HAP-1 (cell line): ENCODE measurements at regions not wholly inside any gene's neighbourhood (a gene's known extent, or its start where the extent isn't known, plus 50 kb on each side); places are given as distances from the start of the nearest gene placed in this dataset.

Source experiments
- DNase-seq, 2 experiments: peaks; one replicate each; pipeline ENCODE4 v3.0.0-alpha.2; 2016 to 2020; ENCODE audit warnings: low spot score in 2 of 2
- H3K27me3 ChIP-seq: fragments of 250-450 bp; sonication (Bioruptor Pico); 2 replicates; pipeline ENCODE4 v1.5.1; 2020; ENCODE audit warnings: low read depth, mild to moderate bottlenecking, moderate library complexity
- H3K36me3 ChIP-seq: fragments of 250-450 bp; sonication (Bioruptor Pico); replicated peaks from 2 replicates; pipeline ENCODE4 v1.5.1; 2020; ENCODE audit warnings: mild to moderate bottlenecking
- H3K4me1 ChIP-seq: fragments of 250-450 bp; sonication (Bioruptor Pico); 2 replicates; pipeline ENCODE4 v1.5.1; 2020; ENCODE audit warnings: mild to moderate bottlenecking
- H3K4me3 ChIP-seq: fragments of 250-450 bp; sonication (Bioruptor Pico); 2 replicates; pipeline ENCODE4 v1.5.1; 2020; ENCODE audit warnings: mild to moderate bottlenecking, moderate library complexity
- H3K9me3 ChIP-seq: fragments of 250-450 bp; sonication (Bioruptor Pico); 2 replicates; pipeline ENCODE4 v1.5.1; 2020; ENCODE audit warnings: mild to moderate bottlenecking, moderate library complexity
- in situ Hi-C: fragments of 300-500 bp; cut with MboI; formaldehyde crosslinking; loops from 3 replicates; pipeline ENCODE4 v1.14.3; 2020; ENCODE audit warnings: low sequenced_read_pairs, inconsistent platforms, mixed read lengths

DNA sequence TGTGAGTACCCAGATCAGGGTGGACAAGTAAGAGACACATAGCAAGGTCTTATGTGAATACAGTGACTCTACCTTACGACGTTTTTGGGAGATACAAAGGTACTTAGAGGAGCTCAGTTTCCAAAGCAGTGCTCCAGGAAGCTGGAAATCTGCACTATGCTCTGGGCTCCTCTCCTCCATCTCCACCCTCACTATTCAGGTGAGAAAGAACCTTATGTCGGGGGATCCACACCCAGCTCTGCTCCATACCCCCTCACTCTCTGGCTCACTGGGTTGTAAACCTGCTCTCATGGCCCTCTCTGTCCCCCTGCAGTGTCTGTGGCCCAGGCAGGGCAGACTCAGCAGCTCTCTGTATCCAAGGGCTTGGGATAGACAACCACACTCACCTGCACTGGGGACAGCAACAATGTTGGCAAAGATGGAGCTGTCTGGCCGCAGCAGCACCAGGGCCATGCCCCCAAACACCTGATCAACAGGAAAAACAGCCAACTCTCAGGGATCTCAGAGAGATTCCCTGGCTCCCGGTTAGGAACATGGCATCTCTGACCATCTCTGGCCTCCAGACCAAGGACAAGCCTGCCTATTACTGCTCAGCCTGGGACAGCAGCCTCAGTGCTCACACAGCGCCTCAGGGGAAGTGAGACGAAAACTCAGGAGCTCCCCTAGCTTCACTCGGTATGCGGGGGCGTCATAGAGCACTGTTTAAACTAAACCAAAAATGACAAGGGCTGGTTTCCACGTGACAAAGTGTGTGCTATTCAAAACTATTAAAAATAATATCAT, 60.9 kb upstream of the TOP3B start:
- Histone ChIP-seq H3K27me3 (peaks cover 10% of the 10 kb centered on the region), H3K9me3 (no peaks in the 10 kb centered on the region), H3K4me1 (no peaks in the 10 kb centered on the region), H3K36me3 (no peaks in the 10 kb centered on the region), H3K4me3 (no peak overlapping the region)
- DNase-seq = no peak
- in situ Hi-C loops = no loop called here

DNA sequence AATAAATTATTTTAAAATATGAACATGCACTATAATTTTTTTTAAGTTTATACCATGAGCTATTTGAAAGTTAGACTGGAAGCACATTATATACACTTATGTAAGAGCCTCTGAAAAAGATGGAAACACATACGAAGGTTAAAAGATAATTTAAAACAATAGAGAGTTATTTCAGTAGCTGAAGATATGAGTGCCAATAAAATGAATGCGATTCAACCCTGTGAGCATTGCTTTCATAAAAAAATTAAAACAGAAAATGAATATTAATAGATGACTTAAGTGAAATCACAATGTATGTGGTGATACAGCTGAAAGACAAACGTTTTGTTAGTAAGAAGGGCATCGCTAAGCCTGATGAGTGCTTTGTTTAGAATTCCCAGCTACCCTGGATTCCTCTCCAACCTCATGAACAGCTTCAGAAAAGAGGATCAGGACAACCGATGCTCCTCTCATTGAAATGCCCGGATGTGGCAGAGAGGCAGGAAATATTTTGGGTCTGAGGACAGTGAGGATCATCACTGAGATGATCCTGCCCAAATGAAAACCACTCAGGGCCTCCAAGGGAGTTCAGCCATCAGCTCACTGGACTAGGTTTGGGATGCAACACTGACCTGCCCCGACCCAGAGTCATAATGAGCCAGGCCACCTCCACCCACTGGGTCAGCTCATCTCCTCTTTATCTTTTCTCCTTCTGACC, 60.2 kb upstream of the TOP3B start:
- in situ Hi-C loops = no loop called here
- H3K4me1 ChIP-seq = 0 out of 2 replicates have a peak, but pooled peaks cover 2% of the 10 kb centered on the region

DNA sequence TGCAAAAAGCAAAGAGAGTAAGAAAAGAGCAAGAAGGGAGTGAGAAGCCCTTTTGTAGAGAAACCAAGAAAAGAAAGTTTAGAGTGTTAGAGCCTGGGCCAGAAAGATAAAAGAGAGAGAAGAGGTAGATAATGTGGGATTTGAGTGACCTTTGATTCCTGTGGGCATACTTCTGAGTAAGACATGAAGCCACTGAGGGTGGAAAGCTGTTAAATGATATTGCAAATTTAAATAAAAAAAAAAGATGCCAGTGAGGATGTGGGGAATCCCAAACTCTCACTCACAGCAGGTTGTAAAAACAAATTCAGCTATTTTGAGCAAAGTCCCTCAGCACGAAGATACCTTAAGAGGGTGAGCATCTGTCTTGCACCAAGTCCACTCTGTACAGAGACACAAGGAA, 59.4 kb upstream of the TOP3B start:
- DNase-seq = no peak
- in situ Hi-C loops = no loop called here
- Histone ChIP-seq H3K27me3 (peaks cover 8% of the 10 kb centered on the region), H3K9me3 (no peaks in the 10 kb centered on the region), H3K4me1 (peaks cover 7% of the 10 kb centered on the region; the same call in 1 of the 2 replicates), H3K4me3 (no peak overlapping the region), H3K36me3 (no peaks in the 10 kb centered on the region)

More for the DNA sequence above, 60.2 kb upstream of the TOP3B start:
- DNase-seq = no peak
- Histone ChIP-seq H3K27me3 (peaks cover 8% of the 10 kb centered on the region), H3K36me3 (no peaks in the 10 kb centered on the region), H3K9me3 (no peaks in the 10 kb centered on the region), H3K4me3 (no peak overlapping the region)

DNA sequence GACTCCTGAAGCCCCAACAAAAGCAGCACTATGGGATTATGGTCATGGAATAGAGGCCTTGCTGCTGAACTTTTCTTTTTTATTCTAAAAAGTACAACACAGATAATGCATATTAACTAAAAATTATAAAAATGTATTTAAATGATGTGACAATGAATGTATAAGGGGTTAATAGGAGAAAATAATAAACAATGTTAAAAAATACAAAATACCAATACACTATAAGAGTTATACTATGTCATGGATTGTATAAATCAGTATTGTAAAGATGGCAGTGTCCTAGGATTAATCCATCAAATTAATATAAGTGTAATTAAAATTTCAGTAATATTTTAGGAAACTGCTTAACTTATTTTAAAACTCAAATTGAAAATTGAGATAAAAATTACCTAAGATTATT, 58.3 kb upstream of the TOP3B start:
- Histone ChIP-seq H3K4me3 (no peak overlapping the region), H3K36me3 (no peaks in the 10 kb centered on the region), H3K9me3 (no peaks in the 10 kb centered on the region), H3K27me3 (peaks cover 6% of the 10 kb centered on the region), H3K4me1 (peaks cover 7% of the 10 kb centered on the region; the same call in 1 of the 2 replicates)
- in situ Hi-C loops = no loop called here
- DNase-seq = no peak

DNA sequence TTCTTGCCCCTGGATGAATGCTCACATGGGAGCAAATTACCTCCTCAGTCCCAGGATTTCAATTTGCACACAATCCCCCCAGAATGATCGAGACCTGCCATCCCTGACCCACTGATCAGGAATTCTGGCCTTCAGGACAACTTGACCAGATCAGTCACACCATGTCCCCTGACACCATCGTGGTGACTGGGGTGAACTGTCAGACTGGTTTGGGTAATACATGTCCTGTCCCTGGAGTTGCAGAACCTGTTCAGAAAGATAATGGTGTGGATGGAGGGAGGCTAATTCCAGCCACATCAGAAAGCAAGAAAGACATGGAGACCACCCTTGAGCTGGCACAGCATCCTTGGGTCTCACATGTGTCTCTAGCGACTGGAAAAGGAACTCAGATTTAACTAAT, 57.9 kb upstream of the TOP3B start:
- Histone ChIP-seq H3K4me1 (peaks cover 7% of the 10 kb centered on the region; the same call in 1 of the 2 replicates), H3K4me3 (no peak overlapping the region), H3K36me3 (no peaks in the 10 kb centered on the region), H3K9me3 (no peaks in the 10 kb centered on the region), H3K27me3 (peaks cover 2% of the 10 kb centered on the region)
- in situ Hi-C loops = no loop called here
- no peak for DNase-seq

GRCh38 chr22:22039286-22040074, 56.9 kb upstream of the TOP3B start:
- Histone ChIP-seq H3K9me3 (no peaks in the 10 kb centered on the region), H3K27me3 (no peaks in the 10 kb centered on the region; the same call in 1 of the 2 replicates), H3K4me1 (peaks cover 7% of the 10 kb centered on the region; the same call in 1 of the 2 replicates), H3K36me3 (no peaks in the 10 kb centered on the region), H3K4me3 (no peak overlapping the region)
- in situ Hi-C loops = no loop called here
- DNase-seq = no peak

GRCh38 chr22:22038178-22038880, 55.7 kb upstream of the TOP3B start:
- in situ Hi-C loops = no loop called here
- Histone ChIP-seq H3K4me3 (no peak overlapping the region), H3K36me3 (no peaks in the 10 kb centered on the region), H3K27me3 (no peaks in the 10 kb centered on the region; the same call in 1 of the 2 replicates), H3K4me1 (peaks cover 7% of the 10 kb centered on the region; the same call in 1 of the 2 replicates), H3K9me3 (no peaks in the 10 kb centered on the region)
- no peak for DNase-seq

DNA sequence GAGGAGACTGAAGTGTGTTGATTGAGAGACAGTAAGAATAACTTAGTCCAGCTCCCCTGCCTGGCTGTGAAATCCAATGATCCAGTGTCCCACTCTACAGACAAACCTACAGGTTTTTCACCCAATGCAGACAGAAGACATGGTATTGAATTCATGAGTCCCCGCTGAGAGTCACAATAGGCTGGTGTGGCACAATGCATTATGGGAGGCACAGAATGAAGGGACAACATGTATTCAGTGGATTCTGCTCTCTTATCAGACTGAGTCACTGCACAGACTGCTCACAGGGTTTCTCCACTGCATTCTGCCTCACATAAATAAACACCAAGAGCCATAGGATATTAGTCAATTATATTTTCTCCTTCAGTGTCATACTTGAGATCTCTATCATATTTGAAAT, 55.2 kb upstream of the TOP3B start:
- in situ Hi-C loops = no loop called here
- DNase-seq = no peak
- Histone ChIP-seq H3K4me1 (peaks cover 7% of the 10 kb centered on the region; the same call in 1 of the 2 replicates), H3K9me3 (no peaks in the 10 kb centered on the region), H3K27me3 (no peaks in the 10 kb centered on the region), H3K4me3 (no peak overlapping the region), H3K36me3 (no peaks in the 10 kb centered on the region)

DNA sequence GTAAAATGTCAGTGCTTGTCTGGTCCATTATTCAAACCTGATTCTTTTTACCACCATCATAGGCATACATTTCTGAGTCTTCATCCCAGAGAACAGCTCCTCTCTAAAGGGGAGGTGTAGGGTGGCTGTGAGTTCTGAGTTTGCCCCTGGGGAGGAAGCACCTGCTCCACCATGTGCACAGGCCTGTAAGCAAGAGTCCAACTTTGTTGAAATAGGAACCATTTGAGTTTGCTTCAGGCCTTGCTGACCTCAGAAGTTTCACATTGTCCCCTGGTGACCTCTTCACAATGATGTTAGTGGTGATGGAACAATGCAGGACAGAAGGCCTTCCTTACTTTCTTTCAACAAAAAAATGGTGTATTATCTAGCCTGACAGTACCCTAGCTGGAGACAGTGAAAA, 54.6 kb upstream of the TOP3B start:
- Histone ChIP-seq H3K36me3 (no peaks in the 10 kb centered on the region), H3K9me3 (no peaks in the 10 kb centered on the region), H3K4me1 (peaks cover 7% of the 10 kb centered on the region; the same call in 1 of the 2 replicates), H3K27me3 (no peaks in the 10 kb centered on the region), H3K4me3 (no peak overlapping the region)
- in situ Hi-C loops = no loop called here
- no peak for DNase-seq

- in situ Hi-C loops = no loop called here
- Histone ChIP-seq H3K36me3 (no peaks in the 10 kb centered on the region), H3K27me3 (no peaks in the 10 kb centered on the region), H3K4me1 (peaks cover 7% of the 10 kb centered on the region; the same call in 1 of the 2 replicates), H3K4me3 (no peak overlapping the region), H3K9me3 (no peaks in the 10 kb centered on the region)
- DNase-seq = no peak
These were observed 54.0 kb upstream of the TOP3B start for GRCh38 chr22:22036588-22036987.

- no peaks in the 10 kb centered on the region for H3K27me3 ChIP-seq
- no peak for DNase-seq
- no peaks in the 10 kb centered on the region for H3K36me3 ChIP-seq
- peaks cover 7% of the 10 kb centered on the region; the same call in 1 of the 2 replicates for H3K4me1 ChIP-seq
- in situ Hi-C loops = no loop called here
- H3K4me3 ChIP-seq = no peak overlapping the region
- no peaks in the 10 kb centered on the region for H3K9me3 ChIP-seq
These were observed 53.3 kb upstream of the TOP3B start for GRCh38 chr22:22035771-22036314.

GRCh38 chr22:22035203-22035602, 52.6 kb upstream of the TOP3B start:
- no peaks in the 10 kb centered on the region for H3K9me3 ChIP-seq
- H3K4me3 ChIP-seq = no peak overlapping the region
- no peaks in the 10 kb centered on the region for H3K36me3 ChIP-seq
- no peak for DNase-seq
- H3K27me3 ChIP-seq = no peaks in the 10 kb centered on the region
- peaks cover 7% of the 10 kb centered on the region; the same call in 1 of the 2 replicates for H3K4me1 ChIP-seq
- in situ Hi-C loops = no loop called here
